ENCODE measurements at regions not wholly inside any gene's neighbourhood (a gene's known extent, or its start where the extent isn't known, plus 50 kb on each side); places are given as distances from the start of the nearest gene placed in this dataset.

DNA sequence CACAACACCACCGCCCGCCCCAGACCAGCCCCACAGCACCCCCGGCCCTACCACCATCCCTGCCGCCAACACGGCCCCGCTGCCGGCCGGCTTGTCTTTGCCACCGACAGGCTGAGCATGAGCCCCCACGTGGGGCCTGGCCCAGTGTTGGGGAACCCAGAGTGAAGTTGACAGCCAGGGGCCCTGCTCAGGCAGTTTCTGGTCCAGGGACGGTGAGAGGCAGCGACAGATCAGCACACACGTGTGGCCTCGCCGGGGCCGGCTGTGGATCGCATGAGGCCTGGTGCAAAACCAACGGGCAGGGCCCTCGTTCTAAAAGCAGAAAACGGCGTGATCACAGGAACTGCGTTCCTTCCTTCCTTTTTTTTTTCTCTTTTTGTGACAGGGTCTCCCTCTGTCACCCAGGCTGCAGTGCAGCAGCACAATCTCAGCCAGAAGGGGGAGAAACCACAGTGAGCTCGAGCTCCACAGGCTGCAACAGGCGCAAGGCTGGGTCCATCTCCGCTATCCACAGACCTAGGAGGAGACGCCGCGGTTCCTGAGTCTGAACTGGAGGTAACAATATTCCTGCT, 50.5 kb upstream of the FBRSL1 start:
- no peak overlapping the region for H3K27ac ChIP-seq
- no peaks in the 10 kb centered on the region for H3K36me3 ChIP-seq
- no peak for DNase-seq (ENCODE audit: low read depth in 1 of 2, low spot score in 1 of 2)
- TF ChIP-seq, protein P1, sequence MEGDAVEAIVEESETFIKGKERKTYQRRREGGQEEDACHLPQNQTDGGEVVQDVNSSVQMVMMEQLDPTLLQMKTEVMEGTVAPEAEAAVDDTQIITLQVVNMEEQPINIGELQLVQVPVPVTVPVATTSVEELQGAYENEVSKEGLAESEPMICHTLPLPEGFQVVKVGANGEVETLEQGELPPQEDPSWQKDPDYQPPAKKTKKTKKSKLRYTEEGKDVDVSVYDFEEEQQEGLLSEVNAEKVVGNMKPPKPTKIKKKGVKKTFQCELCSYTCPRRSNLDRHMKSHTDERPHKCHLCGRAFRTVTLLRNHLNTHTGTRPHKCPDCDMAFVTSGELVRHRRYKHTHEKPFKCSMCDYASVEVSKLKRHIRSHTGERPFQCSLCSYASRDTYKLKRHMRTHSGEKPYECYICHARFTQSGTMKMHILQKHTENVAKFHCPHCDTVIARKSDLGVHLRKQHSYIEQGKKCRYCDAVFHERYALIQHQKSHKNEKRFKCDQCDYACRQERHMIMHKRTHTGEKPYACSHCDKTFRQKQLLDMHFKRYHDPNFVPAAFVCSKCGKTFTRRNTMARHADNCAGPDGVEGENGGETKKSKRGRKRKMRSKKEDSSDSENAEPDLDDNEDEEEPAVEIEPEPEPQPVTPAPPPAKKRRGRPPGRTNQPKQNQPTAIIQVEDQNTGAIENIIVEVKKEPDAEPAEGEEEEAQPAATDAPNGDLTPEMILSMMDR (IDR thresholded peaks at IDR 0.05; ENCODE audit: low read depth, low read length), result no peak
- H3K9me3 ChIP-seq (ENCODE audit: low read depth), result no peaks in the 10 kb centered on the region
- H3K4me3 ChIP-seq, result no peak overlapping the region
- no peaks in the 10 kb centered on the region for H3K4me1 ChIP-seq (ENCODE audit: low read depth)
- no peaks in the 10 kb centered on the region for H3K27me3 ChIP-seq

DNA sequence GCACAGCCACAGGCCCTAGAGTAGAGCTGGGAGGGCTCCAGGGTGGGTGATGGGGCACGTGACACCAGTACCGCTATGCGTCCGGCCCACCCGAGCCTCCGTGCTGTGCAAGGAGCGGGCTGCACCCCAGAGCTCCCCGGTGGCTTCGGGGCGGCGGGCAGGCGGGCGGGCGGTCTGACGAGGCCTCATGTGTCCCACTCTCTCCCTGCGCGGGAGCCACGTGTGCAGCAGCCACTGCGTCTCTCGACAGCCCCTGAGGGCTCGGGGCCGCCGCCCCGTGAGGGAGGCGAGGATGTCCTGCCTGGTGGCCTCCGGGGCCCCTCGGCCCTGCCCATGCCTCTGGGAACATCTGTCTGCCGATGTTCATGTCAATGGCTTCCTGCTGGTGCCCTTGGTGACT, 51.2 kb upstream of the FBRSL1 start:
- H3K9me3 ChIP-seq (ENCODE audit: low read depth), result no peaks in the 10 kb centered on the region
- no peak overlapping the region for H3K27ac ChIP-seq
- H3K4me1 ChIP-seq (ENCODE audit: low read depth), result no peaks in the 10 kb centered on the region
- TF ChIP-seq, protein P1 (IDR thresholded peaks at IDR 0.05; ENCODE audit: low read depth, low read length), result no peak
- no peaks in the 10 kb centered on the region for H3K36me3 ChIP-seq
- no peak for DNase-seq (ENCODE audit: low read depth in 1 of 2, low spot score in 1 of 2)
- no peak overlapping the region for H3K4me3 ChIP-seq
- peaks cover 1% of the 10 kb centered on the region for H3K27me3 ChIP-seq

GRCh38 chr12:132437943-132438700, 51.8 kb upstream of the FBRSL1 start:
- no peaks in the 10 kb centered on the region for H3K4me1 ChIP-seq (ENCODE audit: low read depth)
- TF ChIP-seq, protein P1 (IDR thresholded peaks at IDR 0.05; ENCODE audit: low read depth, low read length), result no peak
- no peaks in the 10 kb centered on the region for H3K9me3 ChIP-seq (ENCODE audit: low read depth)
- no peaks in the 10 kb centered on the region for H3K36me3 ChIP-seq
- no peak overlapping the region for H3K27ac ChIP-seq
- H3K4me3 ChIP-seq, result no peak overlapping the region
- peaks cover 5% of the 10 kb centered on the region for H3K27me3 ChIP-seq
- no peak for DNase-seq (ENCODE audit: low read depth in 1 of 2, low spot score in 1 of 2)

- Histone ChIP-seq H3K9me3 (ENCODE audit: low read depth) (no peaks in the 10 kb centered on the region), H3K4me3 (no peak overlapping the region), H3K27me3 (peaks cover 10% of the 10 kb centered on the region), H3K27ac (no peak overlapping the region), H3K4me1 (ENCODE audit: low read depth) (no peaks in the 10 kb centered on the region), H3K36me3 (no peaks in the 10 kb centered on the region)
- TF ChIP-seq, protein P1 (IDR thresholded peaks at IDR 0.05; ENCODE audit: low read depth, low read length), result no peak
- DNase-seq (ENCODE audit: low read depth in 1 of 2, low spot score in 1 of 2), result no peak
Observed at GRCh38 chr12:132437252-132437932, 52.6 kb upstream of the FBRSL1 start.

GRCh38 chr12:132436791-132437251, 53.1 kb upstream of the FBRSL1 start:
- no peaks in the 10 kb centered on the region for H3K36me3 ChIP-seq
- no peaks in the 10 kb centered on the region for H3K9me3 ChIP-seq (ENCODE audit: low read depth)
- no peak overlapping the region for H3K4me3 ChIP-seq
- TF ChIP-seq, protein P1 (IDR thresholded peaks at IDR 0.05; ENCODE audit: low read depth, low read length), result no peak
- no peak for DNase-seq (ENCODE audit: low read depth in 1 of 2, low spot score in 1 of 2)
- H3K27ac ChIP-seq, result no peak overlapping the region
- no peaks in the 10 kb centered on the region for H3K4me1 ChIP-seq (ENCODE audit: low read depth)
- H3K27me3 ChIP-seq, result peaks cover 15% of the 10 kb centered on the region

Measured in cardiac muscle cell (in vitro differentiated cells and primary cell).